ENCODE measurements at regions not wholly inside any gene's neighbourhood (a gene's known extent, or its start where the extent isn't known, plus 50 kb on each side); places are given as distances from the start of the nearest gene placed in this dataset.

GRCh38 chrX:45784590-45784989 is 583.9 kb upstream of the DIPK2B start:
- Histone ChIP-seq H3F3A (ENCODE audit: insufficient read depth, low read length) (no peaks in the 10 kb centered on the region), H3K79me2 (ENCODE audit: insufficient read depth, low read length) (no peaks in the 10 kb centered on the region), H3K4me2 (ENCODE audit: low read length) (no peak overlapping the region), H4K20me1 (ENCODE audit: insufficient read depth, low read length) (no peaks in the 10 kb centered on the region), H2AFZ (ENCODE audit: low read length) (no peak overlapping the region), H3K9me2 (ENCODE audit: low read depth, low read length) (no peaks in the 10 kb centered on the region), H3K9me3 (ENCODE audit: low read length) (no peaks in the 10 kb centered on the region), H3K27ac (ENCODE audit: low read depth, low read length, poor library complexity, severe bottlenecking) (no peak overlapping the region), H3K9ac (ENCODE audit: low read length) (no peak overlapping the region), H3K36me3 (ENCODE audit: insufficient read depth, low read length) (no peaks in the 10 kb centered on the region), H3K4me1 (ENCODE audit: insufficient read depth, low read length, severe bottlenecking) (no peaks in the 10 kb centered on the region), H3K4me3 (ENCODE audit: low read depth, low read length, poor library complexity, severe bottlenecking) (no peak overlapping the region), H3K27me3 (ENCODE audit: insufficient read depth, low read length) (no peaks in the 10 kb centered on the region)
- no peak for TF ChIP-seq CTCF (IDR thresholded peaks at IDR 0.05; ENCODE audit: low read length)
- TF ChIP-seq EZH2 (IDR thresholded peaks at IDR 0.05; ENCODE audit: borderline replicate concordance, low read length) = no peak

- Histone ChIP-seq H3K4me2 (ENCODE audit: low read length) (no peak overlapping the region), H3K27ac (ENCODE audit: low read depth, low read length, poor library complexity, severe bottlenecking) (no peak overlapping the region), H3K79me2 (ENCODE audit: insufficient read depth, low read length) (no peaks in the 10 kb centered on the region)
These were observed 582.3 kb upstream of the DIPK2B start for GRCh38 chrX:45783002-45783401.

GRCh38 chrX:45781901-45782553 is 581.4 kb upstream of the DIPK2B start:
- Histone ChIP-seq H3K4me2 (ENCODE audit: low read length) (no peak overlapping the region), H3K9me3 (ENCODE audit: low read length) (no peaks in the 10 kb centered on the region), H2AFZ (ENCODE audit: low read length) (no peak overlapping the region), H3F3A (ENCODE audit: insufficient read depth, low read length) (no peaks in the 10 kb centered on the region), H3K9ac (ENCODE audit: low read length) (no peak overlapping the region), H3K27me3 (ENCODE audit: insufficient read depth, low read length) (no peaks in the 10 kb centered on the region), H3K4me3 (ENCODE audit: low read depth, low read length, poor library complexity, severe bottlenecking) (no peak overlapping the region), H3K79me2 (ENCODE audit: insufficient read depth, low read length) (no peaks in the 10 kb centered on the region), H3K9me2 (ENCODE audit: low read depth, low read length) (no peaks in the 10 kb centered on the region), H3K27ac (ENCODE audit: low read depth, low read length, poor library complexity, severe bottlenecking) (no peak overlapping the region), H3K36me3 (ENCODE audit: insufficient read depth, low read length) (no peaks in the 10 kb centered on the region), H3K4me1 (ENCODE audit: insufficient read depth, low read length, severe bottlenecking) (no peaks in the 10 kb centered on the region), H4K20me1 (ENCODE audit: insufficient read depth, low read length) (no peaks in the 10 kb centered on the region)
- TF ChIP-seq CTCF (IDR thresholded peaks at IDR 0.05; ENCODE audit: low read length) (no peak), EZH2 (IDR thresholded peaks at IDR 0.05; ENCODE audit: borderline replicate concordance, low read length) (no peak)

More at GRCh38 chrX:45783002-45783401, 582.3 kb upstream of the DIPK2B start:
- H3K27me3 ChIP-seq (ENCODE audit: insufficient read depth, low read length) = no peaks in the 10 kb centered on the region
- H4K20me1 ChIP-seq (ENCODE audit: insufficient read depth, low read length) = no peaks in the 10 kb centered on the region
- TF ChIP-seq CTCF (IDR thresholded peaks at IDR 0.05; ENCODE audit: low read length) (no peak), EZH2 (IDR thresholded peaks at IDR 0.05; ENCODE audit: borderline replicate concordance, low read length) (no peak)
- H3K36me3 ChIP-seq (ENCODE audit: insufficient read depth, low read length) = no peaks in the 10 kb centered on the region
- no peak overlapping the region for H3K9ac ChIP-seq (ENCODE audit: low read length)
- no peak overlapping the region for H2AFZ ChIP-seq (ENCODE audit: low read length)
- H3K4me1 ChIP-seq (ENCODE audit: insufficient read depth, low read length, severe bottlenecking) = no peaks in the 10 kb centered on the region
- H3K9me3 ChIP-seq (ENCODE audit: low read length) = no peaks in the 10 kb centered on the region
- H3K4me3 ChIP-seq (ENCODE audit: low read depth, low read length, poor library complexity, severe bottlenecking) = no peak overlapping the region
- no peaks in the 10 kb centered on the region for H3F3A ChIP-seq (ENCODE audit: insufficient read depth, low read length)
- no peaks in the 10 kb centered on the region for H3K9me2 ChIP-seq (ENCODE audit: low read depth, low read length)

Measured in OCI-LY1 (cell line).